HCT116 (cell line): ENCODE measurements at regions not wholly inside any gene's neighbourhood (a gene's known extent, or its start where the extent isn't known, plus 50 kb on each side); places are given as distances from the start of the nearest gene placed in this dataset.

Experiments
- CEBPB ChIP-seq: IDR thresholded peaks from 2 replicates; pipeline ENCODE4 v1.6.1; 2012; ENCODE audit warnings: low read depth
- CTCF ChIP-seq, 3 experiments: fragments of 200-600 bp in 1 of 3; sonication (generic) in 1 of 3; IDR thresholded peaks in 2 of 3; conservative IDR thresholded peaks in 1 of 3; 2 replicates each; pipeline ENCODE4 v1.5.1; 2012 to 2017; ENCODE audit warnings: low read depth in 2 of 3, low read length in 2 of 3, antibody characterized with exemption in 1 of 3, borderline replicate concordance in 1 of 3, control low read depth in 1 of 3, mild to moderate bottlenecking in 1 of 3, mixed read lengths in 1 of 3, mixed run types in 1 of 3, moderate library complexity in 1 of 3; ENCODE audit not compliant: insufficient read depth in 1 of 3
- EZH2 ChIP-seq: fragments of 200-600 bp; sonication (generic); IDR thresholded peaks from 2 replicates; pipeline ENCODE4 v1.6.1; 2017; ENCODE audit warnings: antibody characterized with exemption, mixed run types
- EZH2phosphoT487 ChIP-seq: fragments of 200-600 bp; IDR thresholded peaks from 2 replicates; pipeline ENCODE4 v1.6.1; 2018; ENCODE audit warnings: antibody characterized with exemption, borderline replicate concordance
- MAX ChIP-seq: IDR thresholded peaks from 2 replicates; pipeline ENCODE4 v1.6.1; 2012
- POLR2A ChIP-seq: IDR thresholded peaks from 2 replicates; pipeline ENCODE4 v1.7.0; 2011; ENCODE audit warnings: borderline replicate concordance; ENCODE audit not compliant: insufficient read depth, insufficient read length; ENCODE audit errors: extremely low read depth
- POLR2AphosphoS5 ChIP-seq: IDR thresholded peaks from 2 replicates; pipeline ENCODE4 v1.6.1; 2011; ENCODE audit warnings: mild to moderate bottlenecking, low read depth, low read length, moderate library complexity
- ZBTB33 ChIP-seq: IDR thresholded peaks from 2 replicates; pipeline ENCODE4 v1.6.1; 2011; ENCODE audit warnings: mild to moderate bottlenecking, low read length, moderate library complexity; ENCODE audit not compliant: insufficient replicate concordance; ENCODE audit errors: extremely low read depth

GRCh38 chrX:150298841-150299551 is 64.1 kb upstream of the MAMLD1 start:
- TF ChIP-seq CTCF (IDR thresholded peaks at IDR 0.05 in 2 of 3, conservative IDR thresholded peaks at IDR 0.05 in 1 of 3; ENCODE audit: borderline replicate concordance in 1 of 3, insufficient read depth in 1 of 3, low read depth in 2 of 3, low read length in 2 of 3) (no peak), EZH2phosphoT487 (no peak), POLR2A (no peak), EZH2 (no peak), MAX (no peak), POLR2AphosphoS5 (no peak), CEBPB (no peak), ZBTB33 (no peak)
